Adipocyte (in vitro differentiated cells): ENCODE measurements at regions not wholly inside any gene's neighbourhood (a gene's known extent, or its start where the extent isn't known, plus 50 kb on each side); places are given as distances from the start of the nearest gene placed in this dataset.

Source experiments
- DNase-seq: peaks from one replicate; pipeline ENCODE4 v3.0.0-alpha.2; 2015; ENCODE audit warnings: low read depth
- H3K27me3 ChIP-seq: replicated peaks from 2 replicates; pipeline ENCODE4 v1.7.0; 2013; ENCODE audit warnings: mild to moderate bottlenecking, low read length, moderate library complexity; ENCODE audit not compliant: control insufficient read depth, insufficient read depth
- H3K36me3 ChIP-seq: 2 replicates; pipeline ENCODE4 v1.7.0; 2013; ENCODE audit warnings: low read length, mild to moderate bottlenecking, moderate library complexity; ENCODE audit not compliant: control insufficient read depth, insufficient read depth, severe bottlenecking
- H3K4me1 ChIP-seq: 2 replicates; pipeline ENCODE4 v1.7.0; 2013; ENCODE audit warnings: mild to moderate bottlenecking, low read length, moderate library complexity; ENCODE audit not compliant: control insufficient read depth, insufficient read depth
- H3K4me3 ChIP-seq: 2 replicates; pipeline ENCODE4 v1.7.0; 2013; ENCODE audit warnings: mild to moderate bottlenecking, low read length, moderate library complexity
- H3K9ac ChIP-seq: 2 replicates; pipeline ENCODE4 v1.7.0; 2013; ENCODE audit warnings: mild to moderate bottlenecking, low read length, moderate library complexity
- H3K9me3 ChIP-seq: 2 replicates; pipeline ENCODE4 v1.7.0; 2013; ENCODE audit warnings: mild to moderate bottlenecking, low read length, moderate library complexity; ENCODE audit not compliant: control insufficient read depth

GRCh38 chr16:51374790-51375189 lies 223.7 kb upstream of the SALL1 start:
- no peaks in the 10 kb centered on the region for H3K27me3 ChIP-seq
- no peak overlapping the region for H3K4me3 ChIP-seq
- DNase-seq, result no peak
- H3K36me3 ChIP-seq, result no peaks in the 10 kb centered on the region
- H3K9me3 ChIP-seq, result no peaks in the 10 kb centered on the region
- H3K4me1 ChIP-seq, result no peaks in the 10 kb centered on the region
- H3K9ac ChIP-seq, result no peak overlapping the region

DNA sequence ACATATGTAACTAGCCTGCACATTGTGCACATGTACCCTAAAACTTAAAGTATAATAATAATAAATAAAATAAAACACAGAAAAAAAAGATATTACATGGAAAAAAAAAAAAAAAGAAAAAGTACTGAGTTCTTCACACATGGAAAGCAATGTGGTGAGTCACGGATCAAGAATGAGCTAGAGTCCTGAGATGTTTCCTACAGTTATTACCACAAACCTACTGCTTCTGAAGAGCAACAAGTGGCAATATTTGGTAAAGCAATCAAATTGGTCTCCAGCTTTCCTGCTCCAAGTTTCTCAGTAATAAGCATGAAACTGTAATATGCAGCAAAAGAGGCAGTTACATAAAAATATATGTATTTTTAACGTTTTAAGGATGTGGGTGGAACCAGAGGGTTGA lies 223.3 kb upstream of the SALL1 start:
- no peak overlapping the region for H3K9ac ChIP-seq
- no peaks in the 10 kb centered on the region for H3K27me3 ChIP-seq
- no peaks in the 10 kb centered on the region for H3K36me3 ChIP-seq
- H3K4me1 ChIP-seq, result no peaks in the 10 kb centered on the region
- H3K9me3 ChIP-seq, result no peaks in the 10 kb centered on the region
- H3K4me3 ChIP-seq, result no peak overlapping the region
- DNase-seq, result peak; percentile 83

DNA sequence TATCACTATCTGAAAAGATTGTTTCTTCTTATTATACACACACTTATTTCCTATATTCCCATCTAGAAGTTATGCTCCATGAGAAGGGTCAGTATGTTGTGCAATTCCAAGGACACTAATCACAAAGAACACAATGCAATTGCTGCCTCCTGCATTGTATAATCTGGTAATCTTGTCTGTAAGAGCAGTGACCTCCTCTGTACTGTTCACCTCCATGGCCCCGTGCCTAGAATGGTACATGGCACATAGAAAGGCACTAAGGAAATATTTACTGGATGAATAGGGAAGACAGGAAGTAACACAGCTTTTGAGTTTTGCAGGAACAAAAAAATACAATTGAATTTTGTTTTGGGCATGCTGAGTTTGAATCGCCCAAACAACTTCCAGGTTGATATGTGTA lies 214.6 kb upstream of the SALL1 start:
- no peaks in the 10 kb centered on the region for H3K4me1 ChIP-seq
- no peak overlapping the region for H3K4me3 ChIP-seq
- H3K9ac ChIP-seq, result no peak overlapping the region
- no peaks in the 10 kb centered on the region for H3K36me3 ChIP-seq
- DNase-seq, result no peak
- H3K27me3 ChIP-seq, result no peaks in the 10 kb centered on the region
- H3K9me3 ChIP-seq, result no peaks in the 10 kb centered on the region

DNA sequence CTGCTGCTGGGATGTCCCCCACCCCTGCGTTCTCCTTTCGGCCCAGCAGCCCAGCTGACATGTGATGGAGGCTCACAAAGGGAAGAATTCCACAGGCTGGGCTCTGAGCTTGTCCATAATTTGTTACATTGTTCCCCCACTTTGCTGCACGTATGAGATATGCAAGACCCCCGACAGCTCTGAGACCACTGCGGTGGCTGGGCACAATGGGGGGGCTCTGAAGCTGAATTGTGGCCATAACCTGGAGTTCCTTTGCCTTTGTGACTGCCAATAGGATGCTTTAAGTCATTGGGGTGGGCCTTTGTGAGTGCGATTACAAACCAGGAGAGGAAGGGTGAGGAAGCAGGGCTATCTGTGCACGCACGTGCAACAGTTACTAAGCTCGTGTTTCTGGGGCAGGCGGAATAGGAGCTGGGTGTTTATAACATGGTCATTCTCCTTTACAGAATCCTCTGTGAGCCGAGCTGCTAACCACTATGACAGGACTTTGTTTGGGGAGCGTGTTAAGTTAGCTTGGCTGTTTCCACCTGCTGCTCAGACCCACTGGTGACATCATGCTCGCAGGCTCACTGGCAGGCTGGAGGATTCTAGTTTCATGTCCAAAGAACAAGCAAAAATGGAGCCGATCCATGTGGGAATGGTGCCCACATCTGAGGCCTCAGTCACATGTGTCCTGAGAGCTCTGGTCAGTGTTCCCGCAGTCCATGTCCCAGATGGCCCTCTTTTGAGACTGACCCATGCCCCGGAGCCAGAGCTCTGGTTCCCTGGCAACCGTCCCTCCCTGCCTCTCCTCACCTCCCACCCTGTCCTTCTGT lies 208.3 kb upstream of the SALL1 start:
- H3K27me3 ChIP-seq, result no peaks in the 10 kb centered on the region
- H3K9me3 ChIP-seq, result peaks cover 6% of the 10 kb centered on the region
- peaks cover 6% of the 10 kb centered on the region for H3K4me1 ChIP-seq
- H3K36me3 ChIP-seq, result no peaks in the 10 kb centered on the region
- H3K9ac ChIP-seq, result no peak overlapping the region
- DNase-seq, result no peak
- no peak overlapping the region for H3K4me3 ChIP-seq

DNA sequence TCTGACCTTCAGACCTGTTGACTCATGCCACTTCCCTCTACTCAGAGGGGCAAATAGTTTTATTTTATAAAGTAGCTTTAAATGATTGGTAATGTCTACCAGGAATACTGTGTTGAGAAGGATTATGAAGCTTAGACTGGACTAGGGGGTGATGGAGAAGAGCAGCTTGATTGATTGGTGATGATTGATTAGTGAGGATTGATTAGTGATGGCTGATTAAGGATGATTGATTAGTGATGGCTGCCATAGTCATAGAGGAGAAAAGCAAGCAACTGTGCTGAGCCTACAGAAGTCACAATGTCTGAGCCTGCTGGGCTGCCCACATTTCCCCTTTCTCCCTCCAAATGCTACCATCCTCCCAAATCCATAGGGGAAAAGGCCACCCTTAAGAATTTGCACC lies 206.8 kb upstream of the SALL1 start:
- Histone ChIP-seq H3K9ac (no peak overlapping the region), H3K4me3 (no peak overlapping the region), H3K9me3 (peaks cover 6% of the 10 kb centered on the region), H3K4me1 (peaks cover 6% of the 10 kb centered on the region), H3K36me3 (no peaks in the 10 kb centered on the region), H3K27me3 (no peaks in the 10 kb centered on the region)
- DNase-seq, result no peak

DNA sequence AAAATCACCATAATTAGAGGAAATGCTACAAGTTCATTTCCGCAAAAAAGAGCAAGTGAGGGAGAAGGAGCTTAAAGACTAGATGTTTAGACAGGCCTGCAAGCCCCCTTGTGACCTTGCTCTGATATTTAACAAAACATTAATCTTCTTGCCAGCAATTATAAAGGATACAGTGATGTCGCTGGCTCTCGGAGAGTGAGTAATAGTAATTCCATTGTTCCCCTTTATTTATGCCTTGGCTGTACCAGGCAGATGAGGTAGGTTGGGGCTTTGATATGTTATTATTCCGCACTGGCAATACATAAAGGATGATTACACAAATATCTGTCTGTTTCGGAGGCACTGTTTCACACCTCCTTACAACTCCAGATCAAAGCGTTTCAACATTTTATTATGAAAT lies 204.8 kb upstream of the SALL1 start:
- Histone ChIP-seq H3K9ac (no peak overlapping the region), H3K9me3 (peaks cover 6% of the 10 kb centered on the region), H3K4me1 (peaks cover 6% of the 10 kb centered on the region), H3K36me3 (no peaks in the 10 kb centered on the region), H3K27me3 (no peaks in the 10 kb centered on the region), H3K4me3 (no peak overlapping the region)
- DNase-seq, result no peak

- no peak overlapping the region for H3K9ac ChIP-seq
- H3K9me3 ChIP-seq, result peaks cover 6% of the 10 kb centered on the region
- H3K4me3 ChIP-seq, result no peak overlapping the region
- H3K27me3 ChIP-seq, result no peaks in the 10 kb centered on the region
- no peaks in the 10 kb centered on the region for H3K36me3 ChIP-seq
- DNase-seq, result no peak
- peaks cover 6% of the 10 kb centered on the region for H3K4me1 ChIP-seq
These were observed 204.1 kb upstream of the SALL1 start for GRCh38 chr16:51355195-51355594.

DNA sequence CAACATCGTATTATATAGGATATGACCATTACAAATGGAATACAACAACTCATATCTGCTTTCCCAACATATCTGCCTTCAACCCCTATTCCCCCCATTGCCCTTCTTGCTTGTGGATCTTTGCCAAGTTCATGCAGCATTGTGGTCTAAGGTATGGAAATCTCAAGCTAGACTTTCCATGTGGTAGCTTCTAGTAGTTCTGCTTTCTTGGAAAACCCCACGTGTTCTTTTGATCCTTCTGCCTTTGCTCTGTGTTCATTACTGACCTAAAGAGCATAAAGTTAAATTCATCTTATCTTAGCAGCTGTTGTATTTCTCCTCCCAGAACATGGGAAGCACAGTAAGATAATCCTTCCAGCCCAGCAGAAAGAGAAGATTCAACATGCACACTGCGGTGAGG lies 202.0 kb upstream of the SALL1 start:
- no peak overlapping the region for H3K4me3 ChIP-seq
- DNase-seq, result no peak
- no peak overlapping the region for H3K9ac ChIP-seq
- no peaks in the 10 kb centered on the region for H3K27me3 ChIP-seq
- no peaks in the 10 kb centered on the region for H3K4me1 ChIP-seq
- H3K36me3 ChIP-seq, result no peaks in the 10 kb centered on the region
- H3K9me3 ChIP-seq, result peaks cover 6% of the 10 kb centered on the region

GRCh38 chr16:51349626-51350025 lies 198.6 kb upstream of the SALL1 start:
- H3K9me3 ChIP-seq, result no peaks in the 10 kb centered on the region
- no peak for DNase-seq
- no peaks in the 10 kb centered on the region for H3K36me3 ChIP-seq
- H3K9ac ChIP-seq, result no peak overlapping the region
- H3K27me3 ChIP-seq, result peaks cover 5% of the 10 kb centered on the region
- H3K4me1 ChIP-seq, result no peaks in the 10 kb centered on the region
- H3K4me3 ChIP-seq, result no peak overlapping the region

GRCh38 chr16:51343411-51343810 lies 192.3 kb upstream of the SALL1 start:
- Histone ChIP-seq H3K36me3 (no peaks in the 10 kb centered on the region), H3K9me3 (no peaks in the 10 kb centered on the region), H3K4me1 (no peaks in the 10 kb centered on the region), H3K4me3 (no peak overlapping the region), H3K9ac (no peak overlapping the region), H3K27me3 (peaks cover 5% of the 10 kb centered on the region)
- DNase-seq, result peak; percentile 11

DNA sequence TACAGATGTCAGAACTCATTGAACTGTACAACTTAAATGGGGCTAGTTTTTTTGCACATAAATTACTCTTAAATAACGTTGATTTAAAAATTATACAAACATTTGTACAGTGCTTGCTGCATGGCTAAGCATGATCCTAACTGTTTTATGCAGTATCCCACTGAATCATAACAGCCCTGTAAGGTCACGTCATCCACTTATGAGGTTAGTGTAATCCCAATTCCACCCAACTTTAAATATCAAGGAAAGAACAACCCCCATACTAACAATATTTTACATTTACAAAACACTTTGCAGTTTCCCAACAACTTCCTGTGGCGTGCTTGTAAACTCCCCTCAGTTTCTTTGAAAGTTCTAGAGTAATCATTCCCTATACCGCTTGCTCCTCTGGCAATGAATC lies 190.1 kb upstream of the SALL1 start:
- Histone ChIP-seq H3K9me3 (no peaks in the 10 kb centered on the region), H3K4me3 (no peak overlapping the region), H3K27me3 (peaks cover 5% of the 10 kb centered on the region), H3K4me1 (no peaks in the 10 kb centered on the region), H3K9ac (no peak overlapping the region), H3K36me3 (no peaks in the 10 kb centered on the region)
- no peak for DNase-seq

DNA sequence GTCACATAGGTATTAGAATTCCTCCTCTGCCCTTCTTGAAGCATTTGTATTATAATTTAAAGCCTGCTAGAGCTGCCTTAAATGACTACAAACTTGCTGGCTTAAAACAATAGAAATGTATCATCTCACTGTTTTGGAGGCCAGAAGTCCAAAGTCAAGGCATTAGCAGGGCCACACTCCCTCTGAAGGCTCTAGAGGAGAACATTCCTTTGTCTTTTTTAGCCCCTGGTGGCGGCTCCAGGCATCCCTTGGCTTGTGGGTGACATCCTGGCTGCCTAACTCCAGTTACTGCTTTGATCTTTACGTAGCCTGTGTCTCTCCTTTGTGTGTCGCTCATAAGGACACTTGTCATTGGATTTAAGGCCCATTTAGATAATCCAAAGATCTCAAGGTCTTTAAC lies 186.6 kb upstream of the SALL1 start:
- no peak overlapping the region for H3K4me3 ChIP-seq
- H3K9me3 ChIP-seq, result no peaks in the 10 kb centered on the region
- no peak for DNase-seq
- no peaks in the 10 kb centered on the region for H3K4me1 ChIP-seq
- H3K36me3 ChIP-seq, result no peaks in the 10 kb centered on the region
- H3K9ac ChIP-seq, result no peak overlapping the region
- no peaks in the 10 kb centered on the region for H3K27me3 ChIP-seq
